Stomach (tissue), 8 donors: ENCODE measurements at regions not wholly inside any gene's neighbourhood (a gene's known extent, or its start where the extent isn't known, plus 50 kb on each side); places are given as distances from the start of the nearest gene placed in this dataset.

ENCODE experiments used
- DNase-seq, 2 donors: peaks; one replicate each; pipeline versions ENCODE4 v3.0.0 to v3.0.0-alpha.2; 2013 to 2019
- H3K27ac ChIP-seq, 5 donors: fragments of 200-600 bp in 4 of 5; sonication (generic) in 4 of 5; one replicate each; pipeline ENCODE4 v1.5.1; 2013 to 2019; ENCODE audit warnings: mild to moderate bottlenecking in 1 of 5, moderate library complexity in 1 of 5
- H3K27me3 ChIP-seq, 3 donors: fragments of 200-600 bp; sonication (generic); one replicate each; pipeline ENCODE4 v1.5.1; 2017 to 2019; ENCODE audit warnings: mixed run types in 1 of 3
- H3K36me3 ChIP-seq, 4 donors: fragments of 200-600 bp; sonication (generic); 1 replicate in 3 of 4; 2 replicates in 1 of 4; pipeline ENCODE4 v1.5.1; 2016 to 2019
- H3K4me1 ChIP-seq, 4 donors: fragments of 200-600 bp; sonication (generic); one replicate each; pipeline ENCODE4 v1.5.1; 2016 to 2019
- H3K4me3 ChIP-seq, 4 donors: fragments of 200-600 bp; sonication (generic) in 3 of 4; one replicate each; pipeline ENCODE4 v1.5.1; 2016 to 2019; ENCODE audit warnings: mild to moderate bottlenecking in 1 of 4
- H3K9me3 ChIP-seq, 4 donors: fragments of 200-600 bp; sonication (generic); one replicate each; pipeline ENCODE4 v1.5.1; 2016 to 2019
- EP300 ChIP-seq: sonication (generic); formaldehyde crosslinking; IDR thresholded peaks from one replicate; pipeline ENCODE4 v1.6.1; 2017; ENCODE audit warnings: antibody characterized with exemption
- POLR2A ChIP-seq, 4 donors: fragments of 450-650 bp; IDR thresholded peaks; one replicate each; pipeline ENCODE4 v1.6.1; 2016; ENCODE audit warnings: antibody characterized with exemption in 4 of 4, control low read depth in 2 of 4, mild to moderate bottlenecking in 1 of 4, moderate library complexity in 1 of 4
- POLR2AphosphoS5 ChIP-seq, 3 donors: sonication (generic); formaldehyde crosslinking; IDR thresholded peaks; one replicate each; pipeline ENCODE4 v1.6.1; 2016; ENCODE audit warnings: antibody characterized with exemption in 3 of 3
- WGBS, 5 donors: extraction: QIAGEN DNeasy Blood & Tissue Kit in 3 of 5; methylation state at CpG; one replicate each; pipeline versions ENCODE4 v1.1.5 to v1.1.7; 2013 to 2018; 5-methylcytosine and 5-hydroxymethylcytosine counted together
- intact Hi-C: fragments of 100-400 bp; cut with DNase I; formaldehyde crosslinking; loops from one replicate; pipeline ENCODE4 v1.15.1; 2023; ENCODE audit warnings: low total_unique reads
- TF ChIP-seq, protein P1 (sequence below), 7 experiments: fragments of 450-650 bp in 4 of 7; fragments of 200-600 bp in 3 of 7; sonication (generic) in 3 of 7; IDR thresholded peaks; one replicate each; pipeline ENCODE4 v1.5.1; 2016 to 2019; ENCODE audit warnings: antibody characterized with exemption in 7 of 7, control low read depth in 2 of 7, mild to moderate bottlenecking in 1 of 7
- donor health status: healthy with polysubstance abuse.
- donor health status: Bipolar disorder and iron deficiency.
- donor health status: healthy.

- 67 to 85% (median 73%) methylated on average over 4 of the region's 4 CpGs for WGBS, 5 donors
- Histone ChIP-seq H3K36me3 (no peaks in the 10 kb centered on the region), H3K9me3 (no peaks in the 10 kb centered on the region), H3K27ac (no peak overlapping the region), H3K4me3 (no peak overlapping the region), H3K27me3 (no peaks in the 10 kb centered on the region), H3K4me1 (no peaks in the 10 kb centered on the region)
- no peak for DNase-seq
- intact Hi-C loops = no loop called here
- TF ChIP-seq POLR2A (IDR thresholded peaks at IDR 0.05) (no peak), POLR2AphosphoS5 (IDR thresholded peaks at IDR 0.05) (no peak), EP300 (no peak)
- TF ChIP-seq, protein P1, sequence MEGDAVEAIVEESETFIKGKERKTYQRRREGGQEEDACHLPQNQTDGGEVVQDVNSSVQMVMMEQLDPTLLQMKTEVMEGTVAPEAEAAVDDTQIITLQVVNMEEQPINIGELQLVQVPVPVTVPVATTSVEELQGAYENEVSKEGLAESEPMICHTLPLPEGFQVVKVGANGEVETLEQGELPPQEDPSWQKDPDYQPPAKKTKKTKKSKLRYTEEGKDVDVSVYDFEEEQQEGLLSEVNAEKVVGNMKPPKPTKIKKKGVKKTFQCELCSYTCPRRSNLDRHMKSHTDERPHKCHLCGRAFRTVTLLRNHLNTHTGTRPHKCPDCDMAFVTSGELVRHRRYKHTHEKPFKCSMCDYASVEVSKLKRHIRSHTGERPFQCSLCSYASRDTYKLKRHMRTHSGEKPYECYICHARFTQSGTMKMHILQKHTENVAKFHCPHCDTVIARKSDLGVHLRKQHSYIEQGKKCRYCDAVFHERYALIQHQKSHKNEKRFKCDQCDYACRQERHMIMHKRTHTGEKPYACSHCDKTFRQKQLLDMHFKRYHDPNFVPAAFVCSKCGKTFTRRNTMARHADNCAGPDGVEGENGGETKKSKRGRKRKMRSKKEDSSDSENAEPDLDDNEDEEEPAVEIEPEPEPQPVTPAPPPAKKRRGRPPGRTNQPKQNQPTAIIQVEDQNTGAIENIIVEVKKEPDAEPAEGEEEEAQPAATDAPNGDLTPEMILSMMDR (IDR thresholded peaks at IDR 0.05) = no peak
Measured at GRCh38 chr2:150733051-150733618, 245.7 kb upstream of the RND3 start.

- H3K4me3 ChIP-seq = no peak overlapping the region
- no peaks in the 10 kb centered on the region for H3K4me1 ChIP-seq
- DNase-seq = no peak
- WGBS, 5 donors = 15 to 38% (median 23%) methylated on average over 1 of the region's 1 CpG
- H3K9me3 ChIP-seq = no peaks in the 10 kb centered on the region
- H3K36me3 ChIP-seq = no peaks in the 10 kb centered on the region
- no peak overlapping the region for H3K27ac ChIP-seq
- intact Hi-C loops = no loop called here
- H3K27me3 ChIP-seq = no peaks in the 10 kb centered on the region
- TF ChIP-seq POLR2A (IDR thresholded peaks at IDR 0.05) = no peak
- no peak for TF ChIP-seq EP300
- TF ChIP-seq POLR2AphosphoS5 (IDR thresholded peaks at IDR 0.05) = no peak
- TF ChIP-seq, protein P1 (IDR thresholded peaks at IDR 0.05) = no peak
Measured at GRCh38 chr2:150732491-150732890, 245.0 kb upstream of the RND3 start.

DNA sequence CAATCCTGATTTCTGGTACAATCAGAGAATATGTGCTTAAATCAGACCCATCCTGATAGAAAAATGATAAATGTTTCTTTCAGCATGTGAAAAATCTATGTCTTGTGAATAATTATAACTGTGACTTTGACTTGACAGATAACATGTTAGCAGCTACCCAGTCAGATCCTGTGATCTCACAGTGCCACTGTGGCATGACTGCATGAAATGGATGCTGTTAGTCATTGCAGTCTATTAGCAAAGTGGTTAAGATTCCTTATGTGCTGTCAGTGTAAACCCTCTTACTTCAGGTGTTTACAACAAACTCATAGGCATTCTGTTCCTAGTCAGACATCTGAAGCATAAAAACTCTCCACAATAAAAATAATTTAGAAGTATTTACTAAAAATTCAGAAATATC is 244.6 kb upstream of the RND3 start:
- DNase-seq = peak in 1 of 2 donors; percentile 6
- Histone ChIP-seq H3K4me1 (no peaks in the 10 kb centered on the region), H3K36me3 (no peaks in the 10 kb centered on the region), H3K4me3 (no peak overlapping the region), H3K27me3 (no peaks in the 10 kb centered on the region), H3K9me3 (no peaks in the 10 kb centered on the region), H3K27ac (no peak overlapping the region)
- intact Hi-C loops = no loop called here
- TF ChIP-seq POLR2A (IDR thresholded peaks at IDR 0.05) (no peak), POLR2AphosphoS5 (IDR thresholded peaks at IDR 0.05) (no peak), EP300 (no peak)
- TF ChIP-seq, protein P1 (IDR thresholded peaks at IDR 0.05) = no peak

DNA sequence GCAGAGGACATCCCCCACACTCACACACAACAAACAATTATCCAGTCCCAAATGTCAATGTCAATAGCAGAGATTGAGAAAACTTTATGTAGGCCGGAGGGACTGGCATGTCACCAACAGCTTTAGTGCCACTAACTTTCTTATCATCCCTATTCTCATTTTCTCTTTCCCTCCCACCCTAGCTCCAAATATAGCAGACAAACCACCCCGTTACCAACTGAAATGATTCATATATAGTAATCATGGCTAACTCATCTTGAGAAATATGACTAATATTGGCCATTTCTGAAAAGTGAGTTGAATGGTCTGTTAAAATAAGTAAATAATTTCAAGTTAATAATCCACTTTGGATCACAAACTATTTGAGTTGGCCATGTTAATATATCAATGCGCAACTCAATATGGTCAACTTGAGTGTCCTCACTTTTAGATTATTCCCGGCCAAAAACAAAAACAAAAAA is 242.1 kb upstream of the RND3 start:
- Histone ChIP-seq H3K27me3 (no peaks in the 10 kb centered on the region), H3K4me3 (no peak overlapping the region), H3K4me1 (no peaks in the 10 kb centered on the region), H3K27ac (no peak overlapping the region), H3K36me3 (no peaks in the 10 kb centered on the region), H3K9me3 (no peaks in the 10 kb centered on the region)
- intact Hi-C loops = no loop called here
- TF ChIP-seq EP300 (no peak), POLR2A (IDR thresholded peaks at IDR 0.05) (no peak), POLR2AphosphoS5 (IDR thresholded peaks at IDR 0.05) (no peak)
- TF ChIP-seq, protein P1 (IDR thresholded peaks at IDR 0.05) = no peak
- no peak for DNase-seq
- WGBS, 5 donors = 77 to 84% (median 80%) methylated on average over 4 of the region's 4 CpGs
